A673 (cell line): ENCODE measurements at regions not wholly inside any gene's neighbourhood (a gene's known extent, or its start where the extent isn't known, plus 50 kb on each side); places are given as distances from the start of the nearest gene placed in this dataset.

Experiments used
- CTCF ChIP-seq: fragments of 300-800, 200-600 bp; sonication (generic); conservative IDR thresholded peaks from 2 replicates; pipeline ENCODE4 v1.5.1; 2017; ENCODE audit warnings: low read depth, mild to moderate bottlenecking, antibody characterized with exemption, low read length, moderate library complexity, mixed read lengths
- EZH2 ChIP-seq: fragments of 200-600 bp; sonication (generic); IDR thresholded peaks from 2 replicates; pipeline ENCODE4 v1.6.1; 2017; ENCODE audit warnings: borderline replicate concordance, low read depth, mild to moderate bottlenecking, mixed read lengths, antibody characterized with exemption, low read length; ENCODE audit not compliant: poor library complexity, severe bottlenecking

- TF ChIP-seq EZH2 = no peak
- no peak for TF ChIP-seq CTCF
These were observed 1071.0 kb downstream of the SLC6A15 start for GRCh38 chr12:83841620-83842019.
